ENCODE measurements at regions not wholly inside any gene's neighbourhood (a gene's known extent, or its start where the extent isn't known, plus 50 kb on each side); places are given as distances from the start of the nearest gene placed in this dataset.

DNA sequence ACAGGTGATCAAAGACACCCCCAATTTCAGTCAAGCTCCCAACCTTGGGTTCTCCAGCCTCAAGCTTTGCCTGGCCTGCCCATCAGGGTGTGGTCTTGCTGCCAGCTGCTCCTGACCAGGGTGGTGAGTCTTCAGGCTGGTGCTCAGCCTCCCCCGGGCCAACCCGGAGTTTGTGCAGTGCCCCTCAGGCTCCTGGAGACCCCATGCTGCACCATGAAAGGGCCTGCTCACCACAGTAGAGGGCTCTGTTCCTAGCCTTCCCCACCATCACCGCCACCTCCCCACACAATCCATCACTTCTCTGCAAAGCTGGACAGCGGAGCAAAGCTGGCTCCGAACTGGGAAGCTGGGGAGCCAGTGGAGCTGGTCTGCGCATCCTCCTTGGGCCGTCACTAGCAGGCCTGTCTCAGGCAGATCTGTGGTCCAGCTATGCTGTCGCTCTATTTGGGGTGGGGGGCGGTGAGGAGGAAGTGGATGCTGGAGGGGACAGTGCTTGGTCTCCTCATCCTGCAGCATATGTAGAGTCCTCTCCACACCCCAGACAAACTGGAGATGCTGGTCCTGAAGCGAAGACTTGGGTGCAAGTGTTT lies 88.5 kb upstream of the RPL38 start:
- Mint-ChIP-seq H3K4me1 (no peaks in the 10 kb centered on the region), H3K27me3 (peaks cover 21% of the 10 kb centered on the region), H3K9me3 (ENCODE audit: insufficient read depth) (no peaks in the 10 kb centered on the region), H3K4me3 (no peak overlapping the region), H3K27ac (no peak overlapping the region)
- H3K4me2 ChIP-seq (replicated peaks; ENCODE audit: low read depth, low read length, poor library complexity, severe bottlenecking), result no peak overlapping the region
- intact Hi-C loops (cut with micrococcal nuclease), result no loop called here
- DNase-seq (no peak), ATAC-seq (ENCODE audit: low read depth) (no peak)
- peaks cover 0 to 6% (median 0%) of the 10 kb centered on the region in 3 donors for H3K9me3 ChIP-seq (ENCODE audit: control extremely low read depth in 1 of 3, control insufficient read depth in 2 of 3, insufficient read depth in 1 of 3, low read length in 2 of 3)
- no peaks in the 10 kb centered on the region for H3K79me2 ChIP-seq (ENCODE audit: control insufficient read depth, insufficient read depth, low read length)
- no peak for TF ChIP-seq EZH2 (IDR thresholded peaks at IDR 0.05; ENCODE audit: borderline replicate concordance, insufficient read depth, low read depth, low read length, poor library complexity, severe bottlenecking)
- TF ChIP-seq, protein P1, sequence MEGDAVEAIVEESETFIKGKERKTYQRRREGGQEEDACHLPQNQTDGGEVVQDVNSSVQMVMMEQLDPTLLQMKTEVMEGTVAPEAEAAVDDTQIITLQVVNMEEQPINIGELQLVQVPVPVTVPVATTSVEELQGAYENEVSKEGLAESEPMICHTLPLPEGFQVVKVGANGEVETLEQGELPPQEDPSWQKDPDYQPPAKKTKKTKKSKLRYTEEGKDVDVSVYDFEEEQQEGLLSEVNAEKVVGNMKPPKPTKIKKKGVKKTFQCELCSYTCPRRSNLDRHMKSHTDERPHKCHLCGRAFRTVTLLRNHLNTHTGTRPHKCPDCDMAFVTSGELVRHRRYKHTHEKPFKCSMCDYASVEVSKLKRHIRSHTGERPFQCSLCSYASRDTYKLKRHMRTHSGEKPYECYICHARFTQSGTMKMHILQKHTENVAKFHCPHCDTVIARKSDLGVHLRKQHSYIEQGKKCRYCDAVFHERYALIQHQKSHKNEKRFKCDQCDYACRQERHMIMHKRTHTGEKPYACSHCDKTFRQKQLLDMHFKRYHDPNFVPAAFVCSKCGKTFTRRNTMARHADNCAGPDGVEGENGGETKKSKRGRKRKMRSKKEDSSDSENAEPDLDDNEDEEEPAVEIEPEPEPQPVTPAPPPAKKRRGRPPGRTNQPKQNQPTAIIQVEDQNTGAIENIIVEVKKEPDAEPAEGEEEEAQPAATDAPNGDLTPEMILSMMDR (IDR thresholded peaks at IDR 0.05), result no peak
- H3K27ac ChIP-seq (ENCODE audit: low read length in 2 of 2), result no peak overlapping the region
- H3K27me3 ChIP-seq (replicated peaks in 1 of 4; ENCODE audit: control extremely low read depth in 1 of 4, control insufficient read depth in 3 of 4, insufficient read depth in 4 of 4, low read length in 3 of 4), result no peaks in the 10 kb centered on the region
- H4K20me1 ChIP-seq (ENCODE audit: control insufficient read depth, insufficient read depth, low read length, poor library complexity, severe bottlenecking), result no peaks in the 10 kb centered on the region
- H3K9ac ChIP-seq (ENCODE audit: low read length), result no peak overlapping the region
- H3K4me3 ChIP-seq (ENCODE audit: control extremely low read depth in 1 of 5, extremely low read depth in 1 of 5, insufficient read depth in 1 of 5, low read depth in 2 of 5, low read length in 4 of 5), result no peak overlapping the region
- POLR2A ChIA-PET, result no interaction called here
- H3K36me3 ChIP-seq (replicated peaks in 1 of 2; ENCODE audit: control extremely low read depth in 1 of 2, control insufficient read depth in 1 of 2, extremely low read depth in 1 of 2, insufficient read depth in 2 of 2, low read length in 1 of 2), result no peaks in the 10 kb centered on the region
- H2AFZ ChIP-seq (ENCODE audit: insufficient read depth, low read depth, low read length, poor library complexity, severe bottlenecking), result no peak overlapping the region
- CTCF ChIA-PET, result no interaction called here
- 80% methylated on average over 5 of the region's 10 CpGs for WGBS (ENCODE audit: insufficient coverage)
- no peaks in the 10 kb centered on the region for H3K4me1 ChIP-seq (ENCODE audit: control insufficient read depth in 2 of 2, insufficient read depth in 2 of 2, low read length in 2 of 2)

DNA sequence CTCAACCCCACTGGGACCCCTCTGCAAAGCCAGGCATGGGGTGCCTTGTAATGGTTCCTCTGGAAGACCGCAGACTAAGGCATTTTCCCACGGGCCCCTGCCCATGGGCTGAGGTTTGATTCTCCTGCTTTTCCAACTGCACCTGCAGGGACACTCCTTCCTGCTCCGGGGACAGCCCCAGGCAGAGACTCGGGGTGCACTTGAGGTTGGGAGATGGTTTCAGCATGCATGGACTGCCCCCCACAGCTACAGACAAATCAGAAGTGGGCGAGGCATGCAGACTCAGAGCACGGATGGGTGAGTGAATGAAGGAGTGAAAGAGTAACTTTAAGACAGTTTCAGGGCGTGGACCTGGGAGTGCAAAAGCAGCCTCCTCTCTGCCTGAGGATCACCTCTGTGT lies 87.9 kb upstream of the RPL38 start:
- DNase-seq (no peak), ATAC-seq (ENCODE audit: low read depth) (no peak)
- Histone ChIP-seq H3K79me2 (ENCODE audit: control insufficient read depth, insufficient read depth, low read length) (no peaks in the 10 kb centered on the region), H3K4me1 (ENCODE audit: control insufficient read depth in 2 of 2, insufficient read depth in 2 of 2, low read length in 2 of 2) (no peaks in the 10 kb centered on the region), H2AFZ (ENCODE audit: insufficient read depth, low read depth, low read length, poor library complexity, severe bottlenecking) (no peak overlapping the region), H3K9ac (ENCODE audit: low read length) (no peak overlapping the region), H4K20me1 (ENCODE audit: control insufficient read depth, insufficient read depth, low read length, poor library complexity, severe bottlenecking) (no peaks in the 10 kb centered on the region), H3K27me3 (replicated peaks in 1 of 4; ENCODE audit: control extremely low read depth in 1 of 4, control insufficient read depth in 3 of 4, insufficient read depth in 4 of 4, low read length in 3 of 4) (no peaks in the 10 kb centered on the region), H3K36me3 (replicated peaks in 1 of 2; ENCODE audit: control extremely low read depth in 1 of 2, control insufficient read depth in 1 of 2, extremely low read depth in 1 of 2, insufficient read depth in 2 of 2, low read length in 1 of 2) (no peaks in the 10 kb centered on the region), H3K4me3 (ENCODE audit: control extremely low read depth in 1 of 5, extremely low read depth in 1 of 5, insufficient read depth in 1 of 5, low read depth in 2 of 5, low read length in 4 of 5) (no peak overlapping the region), H3K27ac (ENCODE audit: low read length in 2 of 2) (no peak overlapping the region), H3K4me2 (replicated peaks; ENCODE audit: low read depth, low read length, poor library complexity, severe bottlenecking) (no peak overlapping the region), H3K9me3 (ENCODE audit: control extremely low read depth in 1 of 3, control insufficient read depth in 2 of 3, insufficient read depth in 1 of 3, low read length in 2 of 3) (peaks cover 0 to 6% (median 0%) of the 10 kb centered on the region in 3 donors)
- Mint-ChIP-seq H3K27me3 (peaks cover 21% of the 10 kb centered on the region), H3K4me3 (no peak overlapping the region), H3K27ac (no peak overlapping the region), H3K4me1 (no peaks in the 10 kb centered on the region), H3K9me3 (ENCODE audit: insufficient read depth) (no peaks in the 10 kb centered on the region)
- TF ChIP-seq, protein P1 (IDR thresholded peaks at IDR 0.05), result no peak
- no peak for TF ChIP-seq EZH2 (IDR thresholded peaks at IDR 0.05; ENCODE audit: borderline replicate concordance, insufficient read depth, low read depth, low read length, poor library complexity, severe bottlenecking)
- ChIA-PET CTCF (no interaction called here), POLR2A (no interaction called here)
- WGBS (ENCODE audit: insufficient coverage), result 81% methylated on average over 3 of the region's 7 CpGs
- intact Hi-C loops (cut with micrococcal nuclease), result no loop called here

All from B cell (primary cell).